HepG2 (cell line): ENCODE measurements at regions not wholly inside any gene's neighbourhood (a gene's known extent, or its start where the extent isn't known, plus 50 kb on each side); places are given as distances from the start of the nearest gene placed in this dataset.

Experiments used
- ATAC-seq: fragments of 200-7000 bp; cut with Tn5 transposase; 3 replicates; pipeline ENCODE4 v1.9.1; 2020; ENCODE audit warnings: mild to moderate bottlenecking, moderate library complexity
- BruUV-seq: library from RNA; stranded (reverse); fragments of 400-500 nt; replicated peaks from 2 replicates; lab custom pipeline; 2021; lab: Mats Ljungman, UMichigan
- CTCF ChIA-PET: fragments of 300-600 bp; formaldehyde crosslinking; extraction: SDS; loops from one replicate; lab custom pipeline; 2021; ENCODE audit warnings: low total read pairs, inconsistent platforms, low intra/inter-chr PET ratio; lab: Yijun Ruan, JAX
- POLR2A ChIA-PET: fragments of 350-600 bp; sonication (Branson Sonifier 250); formaldehyde crosslinking; loops from one replicate; lab custom pipeline; 2020; ENCODE audit warnings: antibody characterized with exemption, inconsistent platforms; lab: Yijun Ruan, JAX
- DNase-seq: peaks from one replicate; pipeline ENCODE4 v3.0.0-alpha.2; 2015; ENCODE audit warnings: low spot score
- FAIRE-seq: peaks from 3 replicates; lab custom pipeline; 2011; peaks lifted over from hg19 to GRCh38; lab: Jason Lieb, UNC
- H2AFZ ChIP-seq: one replicate; pipeline ENCODE4 v1.6.1; 2011; ENCODE audit warnings: low read length, inconsistent platforms
- H3K27ac ChIP-seq: fragments of 300-600 bp; 3 replicates; pipeline ENCODE4 v1.8.0; 2011; ENCODE audit warnings: mixed run types, mild to moderate bottlenecking, mixed read lengths, low read length, inconsistent platforms; ENCODE audit not compliant: insufficient read depth; ENCODE audit errors: extremely low read length
- H3K27me3 ChIP-seq, 2 experiments: fragments of 200-600 bp in 1 of 2; 2 replicates in 1 of 2; 3 replicates in 1 of 2; pipeline versions ENCODE4 v1.6.0 to v1.8.0; 2011; ENCODE audit warnings: low read length in 2 of 2, mild to moderate bottlenecking in 2 of 2, moderate library complexity in 2 of 2, inconsistent platforms in 1 of 2; ENCODE audit not compliant: insufficient read depth in 2 of 2, control insufficient read depth in 1 of 2
- H3K36me3 ChIP-seq, 2 experiments: fragments of 200-600 bp in 1 of 2; replicated peaks in 1 of 2; 2 replicates in 1 of 2; 3 replicates in 1 of 2; pipeline versions ENCODE4 v1.5.1 to v1.8.0; 2011; ENCODE audit warnings: low read length in 2 of 2, inconsistent platforms in 1 of 2; ENCODE audit not compliant: insufficient read depth in 2 of 2, control insufficient read depth in 1 of 2
- H3K4me1 ChIP-seq: 2 replicates; pipeline ENCODE4 v1.5.1; 2012; ENCODE audit warnings: low read length, inconsistent platforms; ENCODE audit not compliant: insufficient read depth
- H3K4me2 ChIP-seq: 2 replicates; pipeline ENCODE4 v1.6.0; 2011; ENCODE audit warnings: low read depth, low read length, inconsistent platforms
- H3K4me3 ChIP-seq, 3 experiments: fragments of 200-600 bp in 1 of 3; sonication (generic), shearing (Covaris generic) in 1 of 3; replicated peaks in 1 of 3; 2 replicates each; pipeline ENCODE4 v1.5.1; 2011 to 2016; ENCODE audit warnings: low read length in 3 of 3, inconsistent platforms in 2 of 3, low read depth in 2 of 3, mild to moderate bottlenecking in 2 of 3, control low read depth in 1 of 3, mixed read lengths in 1 of 3; ENCODE audit not compliant: insufficient read depth in 1 of 3
- H3K79me2 ChIP-seq: one replicate; pipeline ENCODE4 v1.6.1; 2011; ENCODE audit warnings: low read length, inconsistent platforms; ENCODE audit not compliant: insufficient read depth
- H3K9ac ChIP-seq: 2 replicates; pipeline ENCODE4 v1.6.0; 2011; ENCODE audit warnings: mild to moderate bottlenecking, low read depth, low read length, inconsistent platforms; ENCODE audit not compliant: insufficient read depth
- H3K9me3 ChIP-seq: 2 replicates; pipeline ENCODE4 v1.5.1; 2012; ENCODE audit warnings: mild to moderate bottlenecking, low read length
- H4K20me1 ChIP-seq: 2 replicates; pipeline ENCODE4 v1.6.0; 2011; ENCODE audit warnings: inconsistent platforms, mild to moderate bottlenecking, low read length, moderate library complexity; ENCODE audit not compliant: insufficient read depth
- DZIP1 ChIP-seq: sonication (generic); formaldehyde crosslinking; IDR thresholded peaks from 2 replicates; pipeline ENCODE4 v1.5.0; 2020; ENCODE audit warnings: mild to moderate bottlenecking, missing genetic modification reagents
- ERF ChIP-seq: IDR thresholded peaks from 2 replicates; pipeline ENCODE4 v1.6.1; 2018; ENCODE audit warnings: missing biosample characterization, missing genetic modification reagents
- HNF4A ChIP-seq: sonication (generic); formaldehyde crosslinking; IDR thresholded peaks from 2 replicates; pipeline ENCODE4 v1.4.0; 2020; ENCODE audit warnings: missing genetic modification reagents
- HNRNPUL1 ChIP-seq: fragments of 200-400 bp; formaldehyde crosslinking; IDR thresholded peaks from 2 replicates; pipeline ENCODE4 v1.6.1; 2017; ENCODE audit warnings: low read depth, mild to moderate bottlenecking, low read length, moderate library complexity
- HOXA5 ChIP-seq: sonication (generic); formaldehyde crosslinking; IDR thresholded peaks from 2 replicates; pipeline ENCODE4 v1.4.0; 2020; ENCODE audit warnings: missing genetic modification reagents
- SIN3B ChIP-seq: fragments of 150-350 bp; IDR thresholded peaks from 2 replicates; pipeline ENCODE4 v1.6.1; 2014; ENCODE audit warnings: low read length
- SRSF9 ChIP-seq: fragments of 200-400 bp; formaldehyde crosslinking; IDR thresholded peaks from 2 replicates; pipeline ENCODE4 v1.6.1; 2018; ENCODE audit warnings: borderline replicate concordance, mild to moderate bottlenecking, low read depth, low read length; ENCODE audit not compliant: insufficient read depth, poor library complexity, severe bottlenecking
- STAG1 ChIP-seq: sonication (generic); formaldehyde crosslinking; IDR thresholded peaks from 2 replicates; pipeline ENCODE4 v1.4.0; 2020; ENCODE audit warnings: missing genetic modification reagents
- ZNF17 ChIP-seq: sonication (generic); formaldehyde crosslinking; IDR thresholded peaks from 2 replicates; pipeline ENCODE4 v1.5.0; 2020; ENCODE audit warnings: mild to moderate bottlenecking, missing genetic modification reagents
- WGBS: methylation state at CpG from one replicate; pipeline ENCODE4 v1.1.6; 2017; ENCODE audit warnings: low lambda C conversion rate; 5-methylcytosine and 5-hydroxymethylcytosine counted together
- in situ Hi-C: cut with HindIII; loops from 2 replicates; pipeline ENCODE4 v1.10.0; 2017; ENCODE audit warnings: low pct_unique_long_range_greater_than_20kb; ENCODE audit not compliant: extremely low pct_ligation_motif_present
- intact Hi-C: fragments of 100-400 bp; cut with micrococcal nuclease; formaldehyde crosslinking; loops from one replicate; pipeline ENCODE4 v1.10.0; 2022; ENCODE audit not compliant: unreplicated experiment

GRCh38 chr1:115183721-115184259 lies 94.5 kb upstream of the TSPAN2 start (continued):
- TF ChIP-seq HNF4A = no peak
- no peak for TF ChIP-seq DZIP1
- TF ChIP-seq ERF = no peak
- no peak for TF ChIP-seq HOXA5 (CRISPR knock-in tag)
- TF ChIP-seq HNRNPUL1 = no peak

GRCh38 chr1:115183158-115183557 lies 93.9 kb upstream of the TSPAN2 start:
- Histone ChIP-seq H3K27ac (no peak overlapping the region), H3K79me2 (no peaks in the 10 kb centered on the region), H3K4me2 (no peak overlapping the region), H3K27me3 (no peaks in the 10 kb centered on the region), H3K36me3 (no peaks in the 10 kb centered on the region), H3K9me3 (no peaks in the 10 kb centered on the region), H3K4me3 (no peak overlapping the region), H3K4me1 (no peaks in the 10 kb centered on the region), H2AFZ (no peak overlapping the region), H3K9ac (no peak overlapping the region), H4K20me1 (no peaks in the 10 kb centered on the region)
- FAIRE-seq = no peak
- intact Hi-C loops = no loop called here
- no peak for ATAC-seq
- 8% methylated on average over 6 of the region's 6 CpGs for WGBS
- POLR2A ChIA-PET = no interaction called here
- BruUV-seq = no TSS peak
- in situ Hi-C loops = no loop called here
- TF ChIP-seq SIN3B = no peak
- TF ChIP-seq STAG1 (CRISPR knock-in tag) = 0 out of 2 replicates have a peak, but pooled peaks have one; percentile 5
- no peak for TF ChIP-seq ZNF17 (CRISPR knock-in tag)
- no peak for TF ChIP-seq SRSF9
- CTCF ChIA-PET = no interaction called here
- DNase-seq = no peak
